ENCODE measurements at regions not wholly inside any gene's neighbourhood (a gene's known extent, or its start where the extent isn't known, plus 50 kb on each side); places are given as distances from the start of the nearest gene placed in this dataset.

DNA sequence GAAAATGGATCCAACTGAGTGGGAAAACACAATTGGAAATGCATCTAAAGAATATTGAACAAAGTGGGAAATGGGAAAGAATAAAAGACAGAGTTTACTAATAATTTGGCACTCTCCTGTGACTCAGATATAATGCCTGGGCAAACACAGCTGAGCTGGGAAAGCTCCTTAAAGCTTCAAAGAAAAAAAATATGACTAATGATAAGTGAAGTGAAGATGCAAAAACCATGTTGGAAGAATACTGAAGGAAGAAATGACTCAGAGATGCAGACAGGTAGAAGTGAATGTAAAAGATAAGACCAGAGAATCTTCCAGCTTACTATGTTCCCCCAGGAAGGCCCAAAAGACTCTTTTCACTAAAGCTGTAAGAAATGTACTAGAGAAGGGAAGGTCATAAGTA lies 62.4 kb upstream of the FOXG1 start:
- no peak for DNase-seq
- TF ChIP-seq, protein P1, sequence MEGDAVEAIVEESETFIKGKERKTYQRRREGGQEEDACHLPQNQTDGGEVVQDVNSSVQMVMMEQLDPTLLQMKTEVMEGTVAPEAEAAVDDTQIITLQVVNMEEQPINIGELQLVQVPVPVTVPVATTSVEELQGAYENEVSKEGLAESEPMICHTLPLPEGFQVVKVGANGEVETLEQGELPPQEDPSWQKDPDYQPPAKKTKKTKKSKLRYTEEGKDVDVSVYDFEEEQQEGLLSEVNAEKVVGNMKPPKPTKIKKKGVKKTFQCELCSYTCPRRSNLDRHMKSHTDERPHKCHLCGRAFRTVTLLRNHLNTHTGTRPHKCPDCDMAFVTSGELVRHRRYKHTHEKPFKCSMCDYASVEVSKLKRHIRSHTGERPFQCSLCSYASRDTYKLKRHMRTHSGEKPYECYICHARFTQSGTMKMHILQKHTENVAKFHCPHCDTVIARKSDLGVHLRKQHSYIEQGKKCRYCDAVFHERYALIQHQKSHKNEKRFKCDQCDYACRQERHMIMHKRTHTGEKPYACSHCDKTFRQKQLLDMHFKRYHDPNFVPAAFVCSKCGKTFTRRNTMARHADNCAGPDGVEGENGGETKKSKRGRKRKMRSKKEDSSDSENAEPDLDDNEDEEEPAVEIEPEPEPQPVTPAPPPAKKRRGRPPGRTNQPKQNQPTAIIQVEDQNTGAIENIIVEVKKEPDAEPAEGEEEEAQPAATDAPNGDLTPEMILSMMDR (IDR thresholded peaks at IDR 0.05), result no peak
- TF ChIP-seq EZH2 (IDR thresholded peaks at IDR 0.05; ENCODE audit: borderline replicate concordance, insufficient read depth, low read depth, low read length, poor library complexity, severe bottlenecking), result no peak
- no peaks in the 10 kb centered on the region for H3K9me3 Mint-ChIP-seq (ENCODE audit: insufficient read depth)

DNA sequence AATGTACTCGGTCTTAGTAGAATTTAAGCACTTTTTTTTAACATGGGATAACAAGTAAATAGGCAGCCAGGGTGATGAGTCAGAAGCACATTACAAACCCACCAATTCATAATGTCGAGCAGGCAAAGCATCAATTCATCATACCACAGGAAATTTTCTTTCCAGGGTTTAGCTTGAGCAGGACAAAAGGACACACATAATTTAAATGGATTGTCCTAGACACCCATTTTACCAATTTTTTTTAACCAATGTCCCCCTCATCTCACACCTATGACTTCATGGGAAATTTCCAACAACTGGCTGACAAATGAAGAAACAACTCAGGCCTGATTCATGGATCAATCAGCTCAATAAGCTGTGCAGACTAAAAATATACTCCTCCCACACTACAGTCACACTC lies 58.8 kb upstream of the FOXG1 start:
- Histone ChIP-seq H3K27ac (ENCODE audit: low read length in 2 of 2) (no peak overlapping the region), H2AFZ (ENCODE audit: insufficient read depth, low read depth, low read length, poor library complexity, severe bottlenecking) (no peak overlapping the region), H3K4me2 (replicated peaks; ENCODE audit: low read depth, low read length, poor library complexity, severe bottlenecking) (no peak overlapping the region), H4K20me1 (ENCODE audit: control insufficient read depth, insufficient read depth, low read length, poor library complexity, severe bottlenecking) (no peaks in the 10 kb centered on the region), H3K79me2 (ENCODE audit: control insufficient read depth, insufficient read depth, low read length) (no peaks in the 10 kb centered on the region), H3K9ac (ENCODE audit: low read length) (no peak overlapping the region), H3K4me1 (ENCODE audit: control insufficient read depth in 2 of 2, insufficient read depth in 2 of 2, low read length in 2 of 2) (no peaks in the 10 kb centered on the region), H3K4me3 (ENCODE audit: control extremely low read depth in 1 of 5, extremely low read depth in 1 of 5, insufficient read depth in 1 of 5, low read depth in 2 of 5, low read length in 4 of 5) (no peak overlapping the region), H3K9me3 (ENCODE audit: control extremely low read depth in 1 of 3, control insufficient read depth in 2 of 3, insufficient read depth in 1 of 3, low read length in 2 of 3) (peaks cover 0 to 6% (median 0%) of the 10 kb centered on the region in 3 donors), H3K27me3 (replicated peaks in 1 of 4; ENCODE audit: control extremely low read depth in 1 of 4, control insufficient read depth in 3 of 4, insufficient read depth in 4 of 4, low read length in 3 of 4) (no peaks in the 10 kb centered on the region), H3K36me3 (replicated peaks in 1 of 2; ENCODE audit: control extremely low read depth in 1 of 2, control insufficient read depth in 1 of 2, extremely low read depth in 1 of 2, insufficient read depth in 2 of 2, low read length in 1 of 2) (no peaks in the 10 kb centered on the region)
- WGBS (ENCODE audit: insufficient coverage), result 86% methylated on average over 1 of the region's 2 CpGs
- ATAC-seq (ENCODE audit: low read depth), result no peak
- Mint-ChIP-seq H3K4me1 (no peaks in the 10 kb centered on the region), H3K4me3 (no peak overlapping the region), H3K9me3 (ENCODE audit: insufficient read depth) (no peaks in the 10 kb centered on the region), H3K27me3 (no peaks in the 10 kb centered on the region), H3K27ac (no peak overlapping the region)
- no peak for DNase-seq
- ChIA-PET POLR2A (no interaction called here), CTCF (no interaction called here)
- intact Hi-C loops (cut with micrococcal nuclease), result no loop called here
- no peak for TF ChIP-seq EZH2 (IDR thresholded peaks at IDR 0.05; ENCODE audit: borderline replicate concordance, insufficient read depth, low read depth, low read length, poor library complexity, severe bottlenecking)
- TF ChIP-seq, protein P1 (IDR thresholded peaks at IDR 0.05), result no peak

More for the DNA sequence above, 62.4 kb upstream of the FOXG1 start:
- Histone ChIP-seq H3K27me3 (replicated peaks in 1 of 4; ENCODE audit: control extremely low read depth in 1 of 4, control insufficient read depth in 3 of 4, insufficient read depth in 4 of 4, low read length in 3 of 4) (no peaks in the 10 kb centered on the region), H3K4me2 (replicated peaks; ENCODE audit: low read depth, low read length, poor library complexity, severe bottlenecking) (no peak overlapping the region), H3K79me2 (ENCODE audit: control insufficient read depth, insufficient read depth, low read length) (no peaks in the 10 kb centered on the region), H3K9ac (ENCODE audit: low read length) (no peak overlapping the region), H3K9me3 (ENCODE audit: control extremely low read depth in 1 of 3, control insufficient read depth in 2 of 3, insufficient read depth in 1 of 3, low read length in 2 of 3) (peaks cover 0 to 1% (median 0%) of the 10 kb centered on the region in 3 donors), H4K20me1 (ENCODE audit: control insufficient read depth, insufficient read depth, low read length, poor library complexity, severe bottlenecking) (no peaks in the 10 kb centered on the region), H3K36me3 (replicated peaks in 1 of 2; ENCODE audit: control extremely low read depth in 1 of 2, control insufficient read depth in 1 of 2, extremely low read depth in 1 of 2, insufficient read depth in 2 of 2, low read length in 1 of 2) (no peaks in the 10 kb centered on the region), H3K4me3 (ENCODE audit: control extremely low read depth in 1 of 5, extremely low read depth in 1 of 5, insufficient read depth in 1 of 5, low read depth in 2 of 5, low read length in 4 of 5) (no peak overlapping the region), H3K4me1 (ENCODE audit: control insufficient read depth in 2 of 2, insufficient read depth in 2 of 2, low read length in 2 of 2) (no peaks in the 10 kb centered on the region), H2AFZ (ENCODE audit: insufficient read depth, low read depth, low read length, poor library complexity, severe bottlenecking) (no peak overlapping the region), H3K27ac (ENCODE audit: low read length in 2 of 2) (no peak overlapping the region)
- intact Hi-C loops (cut with micrococcal nuclease), result no loop called here
- ChIA-PET POLR2A (no interaction called here), CTCF (no interaction called here)
- Mint-ChIP-seq H3K4me3 (no peak overlapping the region), H3K4me1 (no peaks in the 10 kb centered on the region), H3K27me3 (no peaks in the 10 kb centered on the region), H3K27ac (no peak overlapping the region)
- ATAC-seq (ENCODE audit: low read depth), result no peak
